ENCODE measurements at regions not wholly inside any gene's neighbourhood (a gene's known extent, or its start where the extent isn't known, plus 50 kb on each side); places are given as distances from the start of the nearest gene placed in this dataset.

DNA sequence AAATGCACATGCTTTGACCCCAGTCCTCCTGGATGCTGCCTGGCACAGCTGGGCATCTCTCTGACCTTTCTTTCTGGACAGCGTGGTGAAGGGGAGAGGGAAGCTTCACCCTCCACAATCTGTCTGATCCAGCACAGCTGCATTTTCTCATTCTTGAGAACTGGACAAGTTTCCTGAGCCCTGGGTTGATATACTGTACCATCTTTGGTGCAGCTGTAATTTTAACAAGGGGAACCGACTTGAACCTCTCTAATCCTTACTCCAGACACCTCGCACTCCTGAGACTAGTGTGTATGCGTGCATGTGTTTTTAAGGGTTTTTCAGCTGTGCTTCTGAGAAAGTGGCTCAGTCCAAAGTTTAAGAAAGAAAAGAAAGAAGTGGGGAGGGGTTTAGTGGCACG is 655.7 kb downstream of the INHBA start:
- no peak for TF ChIP-seq POLR2A (IDR thresholded peaks at IDR 0.05)
- TF ChIP-seq, protein P1, sequence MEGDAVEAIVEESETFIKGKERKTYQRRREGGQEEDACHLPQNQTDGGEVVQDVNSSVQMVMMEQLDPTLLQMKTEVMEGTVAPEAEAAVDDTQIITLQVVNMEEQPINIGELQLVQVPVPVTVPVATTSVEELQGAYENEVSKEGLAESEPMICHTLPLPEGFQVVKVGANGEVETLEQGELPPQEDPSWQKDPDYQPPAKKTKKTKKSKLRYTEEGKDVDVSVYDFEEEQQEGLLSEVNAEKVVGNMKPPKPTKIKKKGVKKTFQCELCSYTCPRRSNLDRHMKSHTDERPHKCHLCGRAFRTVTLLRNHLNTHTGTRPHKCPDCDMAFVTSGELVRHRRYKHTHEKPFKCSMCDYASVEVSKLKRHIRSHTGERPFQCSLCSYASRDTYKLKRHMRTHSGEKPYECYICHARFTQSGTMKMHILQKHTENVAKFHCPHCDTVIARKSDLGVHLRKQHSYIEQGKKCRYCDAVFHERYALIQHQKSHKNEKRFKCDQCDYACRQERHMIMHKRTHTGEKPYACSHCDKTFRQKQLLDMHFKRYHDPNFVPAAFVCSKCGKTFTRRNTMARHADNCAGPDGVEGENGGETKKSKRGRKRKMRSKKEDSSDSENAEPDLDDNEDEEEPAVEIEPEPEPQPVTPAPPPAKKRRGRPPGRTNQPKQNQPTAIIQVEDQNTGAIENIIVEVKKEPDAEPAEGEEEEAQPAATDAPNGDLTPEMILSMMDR (IDR thresholded peaks at IDR 0.05): no peak
